GM21717 (cell line): ENCODE measurements at regions not wholly inside any gene's neighbourhood (a gene's known extent, or its start where the extent isn't known, plus 50 kb on each side); places are given as distances from the start of the nearest gene placed in this dataset.
"Not testable (repeated sequence)": the region's sequence is repeated elsewhere in the genome, so short reads cannot be mapped to it uniquely, and the experiment has no call there.

Experiments used
- ATAC-seq: cut with Tn5 transposase; IDR thresholded peaks from one replicate; pipeline ENCODE4 v1.9.1; 2021; ENCODE audit warnings: mild to moderate bottlenecking, moderate library complexity; ENCODE audit not compliant: unreplicated experiment

DNA sequence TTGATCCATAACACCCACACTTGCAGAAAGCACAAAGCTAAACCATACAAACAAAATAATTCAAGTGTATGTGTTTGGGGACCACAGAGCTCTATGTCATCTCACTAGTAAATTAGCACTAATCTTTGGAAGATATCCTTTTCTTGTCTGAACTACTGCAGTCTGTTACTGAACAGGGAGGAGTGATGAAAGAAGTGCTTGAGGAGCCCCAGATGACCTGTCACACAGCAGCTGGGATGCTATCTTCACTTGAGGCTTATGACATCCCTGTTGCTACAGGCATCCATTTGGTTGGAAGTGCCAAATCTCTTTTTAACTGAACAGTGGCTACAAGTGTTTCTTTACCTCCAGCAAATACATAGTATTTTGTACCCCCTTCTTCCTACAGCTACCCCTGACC lies 386.3 kb upstream of the CHAC2 start:
- ATAC-seq, result no peak

DNA sequence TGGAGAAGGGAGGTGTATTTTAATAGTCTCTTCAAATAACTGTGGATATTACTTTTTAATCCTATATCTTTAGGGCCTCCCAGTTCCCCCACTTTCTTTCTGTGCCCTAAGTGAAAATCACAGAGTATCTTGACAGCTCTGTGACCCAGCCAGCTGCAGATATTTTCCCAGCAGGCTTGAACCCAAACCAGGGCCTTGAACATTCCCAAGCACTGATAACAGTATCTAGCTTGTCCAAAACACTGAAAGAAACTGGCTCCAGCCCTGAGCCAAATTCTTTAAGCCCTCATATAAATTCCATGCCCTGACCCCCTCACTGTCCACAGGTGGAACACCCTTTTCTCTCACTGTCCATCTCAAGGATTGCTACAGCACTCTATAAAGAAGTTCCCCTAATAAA lies 388.1 kb upstream of the CHAC2 start:
- ATAC-seq, result no peak

DNA sequence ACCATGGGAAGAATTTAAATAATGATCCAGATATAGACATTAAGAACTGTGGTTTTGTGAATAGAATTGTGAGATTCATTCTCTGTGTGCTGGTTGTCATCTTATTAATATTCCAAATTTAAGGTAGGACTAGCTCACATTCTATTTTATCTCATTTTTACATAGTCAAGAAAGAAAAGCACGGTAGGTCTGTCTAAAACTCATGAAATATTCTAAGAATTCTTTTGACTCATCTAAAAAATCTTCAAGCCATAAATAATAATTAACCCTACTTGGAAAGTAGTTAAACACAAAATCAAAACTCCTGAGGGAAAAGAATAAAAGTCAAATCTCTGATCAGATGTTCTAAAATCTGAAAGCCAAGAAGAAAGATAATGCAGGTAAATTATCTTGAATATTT lies 388.8 kb upstream of the CHAC2 start:
- ATAC-seq, result no peak

DNA sequence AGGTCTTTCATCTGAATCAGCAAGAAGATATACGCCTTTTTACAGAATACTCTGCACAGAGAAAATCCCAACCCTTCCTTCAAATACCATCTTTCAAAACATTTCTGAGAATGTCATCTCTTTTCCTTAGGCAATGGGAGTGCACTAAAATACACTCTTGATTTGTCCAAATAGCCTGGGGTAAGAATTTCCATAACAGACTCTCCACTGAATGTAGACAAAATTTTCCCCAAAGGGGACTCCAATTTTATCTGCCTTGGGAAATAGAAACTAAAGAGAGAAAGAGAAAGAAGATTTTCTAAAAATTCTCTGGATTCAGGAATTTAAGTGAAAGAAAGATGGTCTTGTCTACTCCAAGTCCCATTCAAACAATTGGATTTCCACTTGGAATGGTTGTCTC lies 394.5 kb upstream of the CHAC2 start:
- ATAC-seq, result no peak

DNA sequence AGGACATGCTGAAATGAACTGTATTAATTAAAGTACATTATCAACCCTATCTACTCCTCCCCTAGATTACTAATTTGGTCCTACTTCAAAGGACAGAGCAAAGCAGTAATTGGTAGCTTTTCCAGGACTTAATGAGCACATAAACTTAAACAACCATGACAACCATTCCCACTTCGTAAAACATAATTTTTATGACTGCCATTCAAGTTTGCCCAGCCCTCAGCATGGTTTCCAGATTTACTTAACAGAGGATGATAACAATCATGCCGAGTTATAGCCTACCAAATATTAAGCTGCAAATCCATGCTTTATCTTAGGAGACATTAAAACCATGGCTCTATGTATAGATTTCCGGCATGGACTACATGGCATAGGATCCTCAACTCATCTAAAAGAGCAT lies 401.1 kb upstream of the CHAC2 start:
- ATAC-seq, result no peak

DNA sequence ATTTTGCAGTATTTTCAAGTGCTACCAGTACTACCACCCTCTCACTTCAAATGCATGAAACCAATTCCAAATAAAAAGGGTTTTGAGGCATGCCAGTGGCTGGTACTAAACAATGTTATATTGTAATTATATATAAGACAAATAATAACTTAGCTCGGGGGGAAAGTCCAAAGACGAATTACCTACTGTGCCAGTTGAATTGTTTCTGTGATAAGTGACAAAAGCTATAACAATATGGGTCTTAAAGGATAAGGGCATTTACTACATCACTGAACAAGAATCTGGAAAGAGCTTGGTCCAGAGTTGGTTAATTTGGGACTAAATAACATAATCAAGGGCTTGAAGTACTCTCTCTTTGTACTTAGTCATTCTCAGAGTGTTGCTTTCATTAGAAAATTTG lies 404.7 kb upstream of the CHAC2 start:
- no peak for ATAC-seq

DNA sequence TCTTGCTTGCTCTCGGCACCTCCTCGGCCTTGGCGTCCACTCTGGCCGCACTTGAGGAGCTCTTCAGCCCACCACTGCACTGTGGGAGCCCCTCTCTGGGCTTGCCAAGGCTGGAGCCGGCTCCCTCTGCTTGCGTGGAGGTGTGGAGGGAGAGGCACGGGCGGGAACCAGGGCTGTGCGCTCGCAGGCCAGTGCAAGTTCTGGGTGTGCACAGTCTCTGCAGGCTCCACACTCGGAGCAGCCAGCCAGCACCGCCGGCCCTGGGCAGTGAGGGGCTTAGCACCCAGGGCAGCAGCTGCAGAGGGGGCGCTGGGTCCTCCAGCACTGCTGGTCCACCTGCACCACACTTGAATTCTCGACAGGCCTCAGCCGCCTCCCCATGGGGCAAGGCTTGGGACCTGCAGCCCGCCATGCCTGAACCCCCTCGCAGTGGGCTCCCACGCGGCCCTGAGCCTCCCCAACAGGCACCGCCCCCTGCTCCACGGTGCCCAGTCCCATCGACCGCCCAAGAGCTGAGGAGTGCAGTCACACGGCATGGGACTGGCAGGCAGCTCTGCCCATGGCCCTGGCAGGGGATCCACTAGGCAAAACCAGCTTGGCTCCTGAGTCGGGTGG lies 411.2 kb upstream of the CHAC2 start:
- no peak for ATAC-seq

DNA sequence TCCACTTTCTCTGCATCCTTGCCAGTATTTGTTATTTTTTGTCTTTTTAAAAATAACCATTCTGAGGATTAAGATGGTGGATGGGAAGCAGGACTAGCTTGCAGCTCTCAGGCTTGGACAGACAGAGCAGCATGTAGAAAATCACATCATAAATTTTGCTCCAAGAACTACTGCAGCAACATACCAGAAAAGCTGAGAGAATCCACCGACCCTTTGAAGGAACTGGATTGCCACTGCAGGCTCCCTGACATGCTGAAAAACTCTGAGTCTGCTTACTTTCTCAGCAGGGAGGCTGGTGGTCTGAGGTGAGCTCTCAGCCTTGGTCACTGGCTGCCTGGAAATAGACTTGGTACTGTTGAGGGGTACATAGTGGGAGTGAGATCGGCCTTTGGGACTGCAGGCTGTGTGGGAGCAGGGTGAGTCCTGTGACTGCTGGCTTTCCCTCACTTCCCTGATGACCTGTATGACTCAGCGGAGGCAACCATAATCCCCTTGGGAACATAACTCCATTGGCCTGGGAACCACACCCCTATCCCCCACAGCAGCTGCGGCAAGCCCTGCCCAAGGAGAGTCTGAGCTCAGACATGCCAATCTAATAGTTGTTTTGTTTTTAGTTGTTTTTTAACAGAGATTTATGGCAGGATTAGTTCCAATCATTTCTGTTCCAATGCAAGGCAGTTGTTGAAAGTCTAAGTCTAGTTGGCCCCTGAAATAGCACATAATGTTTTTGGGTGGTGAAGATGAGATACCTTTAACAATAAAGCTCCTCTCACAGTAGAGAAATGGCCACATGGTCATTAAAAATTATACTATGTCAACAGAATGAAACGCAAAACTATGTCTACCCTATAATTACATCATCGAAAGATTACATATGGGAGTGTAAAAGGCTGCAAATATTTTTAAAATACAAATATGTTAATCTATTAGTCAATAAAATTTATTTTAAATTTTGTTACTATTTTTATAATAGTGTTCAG lies 414.2 kb upstream of the CHAC2 start:
- ATAC-seq, result no peak

DNA sequence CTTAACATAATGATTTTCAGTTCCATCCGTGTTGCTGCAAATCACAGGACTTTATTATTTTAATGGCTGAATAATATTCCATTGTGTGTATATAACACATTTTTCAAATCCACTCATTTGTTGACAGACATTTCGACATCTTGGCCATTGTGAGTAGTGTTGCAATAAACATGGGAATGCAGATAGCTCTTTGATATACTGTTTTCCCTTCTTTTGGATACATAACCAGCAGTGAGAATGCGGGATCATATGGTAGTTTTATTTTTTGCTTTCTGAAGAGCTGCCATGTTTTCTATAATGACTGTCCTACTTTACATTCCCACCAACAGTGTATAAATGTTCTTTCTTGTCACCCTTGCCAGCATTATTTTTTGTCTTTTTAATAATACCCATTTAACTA lies 420.3 kb upstream of the CHAC2 start:
- ATAC-seq, result no peak

DNA sequence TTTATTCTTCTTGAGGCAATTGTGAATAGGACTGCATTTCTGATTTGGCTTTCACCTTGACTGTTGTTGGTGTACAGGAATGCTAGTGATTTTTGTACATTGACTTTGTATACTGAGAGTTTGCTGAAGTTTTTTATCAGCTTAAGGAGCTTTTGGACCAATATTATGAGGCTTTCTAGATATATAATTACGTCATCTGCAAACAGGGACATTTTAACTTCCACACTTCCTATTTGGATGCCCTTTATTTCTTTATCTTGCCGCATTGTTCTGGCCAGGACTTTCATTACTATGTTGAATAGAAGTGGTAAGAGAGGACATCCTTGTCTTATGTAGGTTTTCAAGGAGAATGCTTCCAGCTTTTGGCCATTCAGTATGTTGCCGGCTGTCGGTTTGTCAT lies 425.4 kb upstream of the CHAC2 start:
- no peak for ATAC-seq

DNA sequence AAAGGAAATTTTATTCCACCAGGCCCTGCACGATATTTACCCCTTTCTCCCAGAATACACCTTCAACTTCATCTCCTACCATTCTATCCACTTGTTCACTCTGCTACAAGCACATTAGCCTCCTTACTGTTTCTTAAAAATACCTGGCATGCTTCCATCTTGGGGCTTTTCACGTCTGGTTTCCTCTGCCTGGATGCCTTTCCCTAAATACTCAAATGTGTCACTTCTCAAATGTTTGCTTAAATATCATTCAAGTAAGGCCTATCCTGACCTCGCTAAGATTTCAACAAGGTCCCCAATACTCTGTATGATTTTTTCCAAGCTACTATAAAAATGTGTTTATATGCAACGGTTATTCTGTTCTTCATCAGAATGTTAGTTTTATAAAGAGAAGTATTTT lies 433.0 kb upstream of the CHAC2 start:
- ATAC-seq, result no peak

DNA sequence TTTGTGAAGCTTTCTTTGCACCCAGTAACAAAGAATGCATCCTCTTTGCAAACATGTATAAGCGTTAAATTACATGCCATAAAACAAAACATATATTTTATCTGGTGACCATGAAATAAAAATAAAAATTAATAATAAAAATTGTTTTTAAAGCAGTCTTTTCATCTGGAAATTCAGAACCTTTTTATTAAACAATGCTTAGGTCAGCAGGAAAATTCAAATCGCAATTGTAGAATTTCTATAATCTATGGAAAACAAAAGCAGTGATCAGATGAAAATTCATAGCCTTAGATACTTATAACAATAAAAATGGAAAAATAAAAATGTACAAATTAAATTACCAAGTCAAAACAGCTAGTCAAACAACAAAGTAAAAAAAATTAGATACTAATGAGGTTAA lies 435.9 kb upstream of the CHAC2 start:
- no peak for ATAC-seq

DNA sequence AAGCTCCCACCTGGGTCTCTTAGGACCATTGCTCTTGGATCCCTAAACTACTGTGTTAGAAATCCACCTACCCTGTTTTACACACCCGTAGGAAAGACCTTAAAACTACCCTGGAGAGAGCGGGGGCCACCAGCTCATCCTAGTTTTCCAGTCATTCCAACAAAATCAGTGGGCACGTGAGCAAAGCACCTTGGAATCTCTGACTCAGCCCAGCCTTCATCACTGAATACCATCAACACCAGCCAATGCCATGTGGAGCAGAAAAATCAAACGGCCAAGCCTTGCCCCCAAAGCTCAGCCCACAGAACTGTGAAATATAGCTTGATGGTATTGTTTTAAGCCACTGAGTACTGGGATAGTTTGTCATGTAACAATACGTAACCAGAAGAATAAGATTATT lies 449.7 kb upstream of the CHAC2 start:
- no peak for ATAC-seq

DNA sequence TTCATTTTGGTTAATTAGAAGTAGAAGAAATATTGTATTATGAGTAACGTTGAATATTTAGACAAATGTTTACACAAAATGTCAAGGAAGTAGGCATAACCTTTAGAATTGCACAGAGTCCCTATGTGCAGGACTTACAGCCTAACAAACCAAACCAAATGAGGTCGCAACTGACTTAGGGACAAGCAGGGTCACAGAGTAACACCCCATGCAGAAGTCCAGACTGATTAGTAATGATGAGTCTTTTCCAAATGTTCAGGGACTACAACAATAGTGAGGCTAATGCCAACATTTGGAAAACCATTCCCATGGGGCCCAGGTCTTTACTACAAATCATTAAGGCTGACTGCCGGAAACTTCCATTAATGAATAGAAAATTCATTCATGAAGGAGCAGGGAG lies 452.5 kb upstream of the CHAC2 start:
- ATAC-seq, result no peak

DNA sequence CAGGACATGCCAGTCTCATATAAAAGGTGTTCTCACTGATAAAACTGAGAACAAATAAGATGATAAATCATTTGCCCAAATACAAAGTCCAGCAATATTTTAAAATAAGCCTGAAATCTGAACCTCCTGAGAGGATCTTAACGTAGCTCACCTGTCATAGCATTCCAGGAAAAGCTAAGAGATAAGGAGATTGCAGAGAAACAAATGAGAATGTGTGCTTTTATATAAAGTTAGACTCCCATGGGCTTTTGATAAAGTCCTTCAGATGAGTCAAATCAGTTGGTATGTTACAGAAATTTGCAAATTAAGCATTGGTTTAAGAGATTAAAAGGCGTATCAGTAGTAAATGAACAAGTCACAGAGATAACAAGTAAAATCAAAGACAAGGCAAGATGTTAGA lies 452.9 kb upstream of the CHAC2 start:
- no peak for ATAC-seq

DNA sequence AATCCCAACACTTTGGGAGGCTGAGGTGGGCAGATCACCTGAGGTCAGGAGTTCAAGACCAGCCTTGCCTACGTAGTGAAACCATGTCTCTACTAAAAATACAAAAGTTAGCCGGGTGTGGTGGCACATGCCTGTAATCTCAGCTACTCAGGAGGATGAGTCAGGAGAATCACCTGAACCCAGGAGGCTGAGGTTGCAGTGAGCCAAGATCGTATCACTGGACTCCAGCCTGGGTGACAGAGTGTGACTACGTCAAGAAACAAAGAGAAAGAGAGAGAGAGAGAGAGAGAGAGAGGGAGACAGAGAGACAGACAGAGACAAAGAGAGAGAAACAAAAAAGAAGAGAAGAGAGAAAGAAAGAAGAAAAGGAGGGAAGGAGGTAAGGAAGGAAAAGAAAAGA lies 454.0 kb upstream of the CHAC2 start:
- not testable (repeated sequence) for ATAC-seq

DNA sequence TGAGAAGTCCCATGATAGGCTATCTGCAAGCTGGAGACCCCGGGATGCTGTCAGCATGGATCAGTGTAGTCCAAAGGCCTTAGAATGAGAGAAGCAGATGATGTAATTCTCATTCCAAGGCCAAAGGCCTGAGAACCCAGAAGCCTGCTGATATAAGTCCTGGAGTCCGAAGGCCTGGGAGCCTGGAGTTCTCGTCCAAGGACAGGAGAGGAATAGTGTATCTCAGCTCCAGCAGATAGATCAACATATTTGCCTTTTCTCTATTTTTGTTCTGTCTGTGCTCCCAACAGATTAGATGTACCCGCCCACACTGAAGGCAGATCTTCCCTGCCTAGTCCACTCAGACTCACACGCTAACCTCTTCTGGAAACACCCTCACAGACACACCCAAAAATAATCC lies 454.9 kb upstream of the CHAC2 start:
- ATAC-seq, result no peak

DNA sequence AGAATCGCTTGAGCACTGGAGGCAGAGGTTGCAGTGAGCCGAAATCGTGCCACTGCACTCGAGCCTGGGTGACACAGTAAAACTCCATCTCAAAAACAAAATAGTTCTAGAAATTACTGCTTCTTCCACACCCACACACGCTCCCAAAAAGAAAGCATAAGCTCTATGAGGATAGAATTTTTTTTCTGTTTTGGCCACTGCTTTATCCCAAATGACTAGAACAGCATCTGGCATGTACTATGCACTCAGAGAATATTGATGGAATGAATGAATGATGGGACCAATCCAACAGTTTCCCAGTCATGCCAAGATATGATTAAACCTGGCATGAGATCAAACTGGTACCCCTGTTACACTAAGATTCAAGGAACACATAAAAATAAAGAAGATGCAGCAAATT lies 455.4 kb upstream of the CHAC2 start:
- ATAC-seq, result no peak

DNA sequence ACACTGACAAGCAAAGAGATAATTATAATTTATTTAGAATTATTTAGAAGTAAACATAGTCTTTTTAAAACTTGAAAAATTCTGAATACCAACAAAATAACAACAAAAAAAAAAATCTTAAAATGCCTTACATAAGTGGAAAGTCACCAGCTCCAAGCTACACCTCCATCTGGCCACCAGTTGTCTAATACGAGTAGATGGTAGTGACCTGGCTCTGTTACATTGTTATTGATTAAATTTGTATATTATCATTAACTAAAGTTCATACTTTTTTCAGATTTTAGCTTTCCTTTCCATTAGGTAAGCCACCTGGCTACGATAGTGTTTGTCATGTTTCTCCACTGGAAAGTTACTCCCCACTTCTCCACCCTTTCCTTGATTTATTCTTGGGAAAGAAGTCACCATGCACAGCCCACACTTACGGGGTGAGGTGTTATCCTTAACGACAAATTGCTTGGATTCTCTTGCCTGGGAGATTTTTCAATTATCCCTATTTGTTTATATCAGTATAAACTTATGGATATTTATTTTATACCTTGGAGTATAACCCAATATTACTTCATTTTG lies 464.5 kb upstream of the CHAC2 start:
- ATAC-seq, result no peak

DNA sequence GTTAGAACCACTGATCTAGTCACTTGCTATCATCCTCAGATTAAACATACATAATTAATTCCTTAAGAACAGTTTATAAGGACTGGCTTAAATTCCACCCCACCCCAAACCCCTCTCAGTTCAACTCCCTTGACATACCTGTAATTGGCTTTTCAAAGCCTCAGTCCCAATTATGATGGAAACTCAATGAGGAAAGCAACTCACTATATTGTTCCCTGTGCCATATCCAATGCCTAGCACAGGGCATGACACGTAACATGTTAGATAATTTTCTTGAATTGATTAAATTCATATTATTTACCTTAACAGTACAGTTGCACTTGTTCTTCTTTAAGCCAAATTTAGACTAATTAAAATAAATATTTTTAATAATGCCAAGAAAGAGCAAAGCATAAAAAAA lies 465.1 kb upstream of the CHAC2 start:
- no peak for ATAC-seq

DNA sequence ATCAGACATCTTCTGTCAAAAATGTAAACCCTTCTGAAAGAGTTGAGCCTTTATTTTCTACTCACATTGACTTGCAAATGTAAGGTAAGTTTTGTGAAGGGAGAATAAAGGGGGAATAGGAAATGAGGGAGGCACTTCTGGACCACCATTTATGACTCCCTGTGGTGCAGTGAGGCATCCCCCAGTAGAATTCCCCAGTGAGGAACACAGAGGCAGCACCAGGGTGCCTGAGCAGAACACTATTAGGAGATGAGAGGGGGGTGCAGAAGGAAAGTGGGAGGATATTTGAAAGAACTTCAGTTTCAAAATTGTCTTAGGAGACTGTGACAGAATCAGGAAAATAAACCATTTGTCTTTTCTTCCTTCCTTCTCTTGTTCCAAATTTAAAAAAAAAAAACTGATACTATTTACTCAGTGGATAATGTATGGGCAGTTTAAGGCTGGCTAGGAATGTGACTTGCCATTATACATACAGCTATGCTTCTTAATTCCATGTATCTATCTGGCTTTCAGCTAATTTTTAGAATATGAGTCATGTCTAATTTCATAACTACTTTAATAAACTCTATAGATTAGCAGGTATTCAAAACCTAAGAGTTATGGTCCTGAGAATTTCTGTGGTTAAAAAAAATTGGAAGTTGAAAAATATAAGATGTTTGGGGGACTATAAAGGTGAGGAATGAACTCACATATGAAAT lies 478.1 kb upstream of the CHAC2 start:
- no peak for ATAC-seq

DNA sequence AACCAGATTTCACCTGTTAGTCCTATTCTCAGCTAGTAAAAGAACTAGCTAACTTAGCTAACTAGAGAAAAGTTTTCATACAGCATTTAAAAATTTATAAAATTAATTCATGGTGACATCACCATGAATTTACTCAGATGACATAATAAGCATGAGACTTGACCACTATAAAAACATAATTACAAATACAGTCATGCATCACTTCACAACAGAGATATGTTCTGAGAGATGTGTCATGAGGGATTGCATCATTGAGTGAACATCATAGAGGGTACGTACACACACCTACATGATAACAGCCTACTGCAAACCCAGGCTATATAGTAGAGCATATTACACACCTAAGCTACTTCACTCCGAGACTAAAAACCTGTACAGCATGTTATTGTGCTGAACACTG lies 481.3 kb upstream of the CHAC2 start:
- ATAC-seq, result no peak
